ENCODE measurements at regions not wholly inside any gene's neighbourhood (a gene's known extent, or its start where the extent isn't known, plus 50 kb on each side); places are given as distances from the start of the nearest gene placed in this dataset.
"Not testable (repeated sequence)": the region's sequence is repeated elsewhere in the genome, so short reads cannot be mapped to it uniquely, and the experiment has no call there.

DNA sequence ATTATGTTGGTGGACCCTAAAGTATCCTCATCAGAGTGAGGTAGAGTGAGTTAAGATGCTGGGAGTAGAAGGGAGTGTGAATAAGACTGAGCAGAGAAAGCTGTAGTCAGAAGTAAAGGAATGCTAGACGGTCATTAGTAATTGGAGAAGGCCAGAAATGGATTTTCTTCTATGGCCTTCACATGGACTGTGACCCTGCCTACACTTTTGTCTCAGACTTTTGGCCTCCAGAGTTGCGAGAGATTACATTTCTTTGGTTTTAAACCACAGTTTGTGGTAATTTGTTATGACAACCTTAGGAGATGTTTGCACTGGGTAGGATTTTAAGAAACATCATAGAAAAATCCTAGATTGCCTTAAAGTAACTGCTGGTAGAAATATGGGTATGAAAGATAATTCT lies 1267.7 kb upstream of the TMEFF2 start:
- DNase-seq (ENCODE audit: low read depth): no peak

DNA sequence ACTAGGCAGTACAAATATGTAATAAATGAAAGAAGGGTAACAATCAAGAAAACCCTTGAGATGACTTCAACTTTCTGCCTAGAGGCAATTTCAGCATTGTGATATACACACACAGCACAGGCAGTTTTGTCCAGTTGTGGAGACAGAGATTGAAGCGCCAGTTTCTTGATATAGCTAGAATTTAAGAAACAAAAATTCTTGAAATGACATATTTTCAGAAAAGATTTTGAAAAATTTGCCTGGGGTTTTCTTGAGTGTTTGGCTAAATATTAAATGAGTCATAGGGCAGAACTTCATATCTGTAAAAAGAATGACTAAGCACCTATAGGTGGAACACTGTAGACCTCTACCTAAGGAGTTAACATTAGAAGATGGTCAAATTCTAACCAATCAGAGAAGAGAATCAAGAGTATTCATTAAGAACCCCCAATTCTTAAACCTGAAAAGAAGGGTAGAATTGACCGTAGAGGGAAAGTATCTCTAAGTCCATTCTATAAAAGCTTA lies 1266.8 kb upstream of the TMEFF2 start:
- no peak for DNase-seq (ENCODE audit: low read depth)

DNA sequence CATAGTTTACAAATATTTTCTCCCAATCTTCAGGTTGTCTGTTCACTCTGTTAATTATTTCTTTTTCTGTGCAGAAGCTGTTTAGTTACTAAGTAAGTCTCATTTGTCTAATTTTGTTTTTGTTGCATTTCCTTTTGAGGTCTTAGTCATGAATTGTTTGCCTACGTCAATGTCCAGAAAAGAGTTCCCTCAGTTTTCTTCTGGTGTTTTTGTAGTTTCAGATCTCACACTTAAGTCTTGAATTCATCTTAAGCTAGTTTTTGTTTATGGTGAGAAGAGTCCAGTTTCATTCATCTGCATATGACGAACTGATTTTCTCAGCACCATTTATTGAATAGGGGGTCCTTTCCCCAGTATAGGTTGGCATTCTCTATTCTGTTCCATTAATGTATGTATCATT lies 1252.2 kb upstream of the TMEFF2 start:
- DNase-seq (ENCODE audit: low read depth): no peak

DNA sequence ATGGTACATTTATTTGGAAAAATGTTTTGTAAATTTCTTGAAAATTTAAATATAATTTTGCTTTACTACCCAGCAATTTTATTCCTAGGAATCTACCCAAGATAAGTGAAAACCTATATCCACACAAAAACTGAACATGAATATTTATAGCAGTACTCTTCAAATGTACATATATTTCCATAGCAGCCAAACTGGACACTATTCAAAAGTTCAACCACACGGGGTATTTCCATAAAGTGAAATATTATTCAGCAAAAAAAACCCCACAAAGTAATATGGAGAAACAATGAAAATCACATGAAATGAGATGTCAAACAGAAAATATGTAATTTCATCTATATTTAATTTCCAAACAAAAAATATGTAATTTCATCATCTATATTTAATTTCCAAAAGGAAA lies 1247.6 kb upstream of the TMEFF2 start:
- DNase-seq (ENCODE audit: low read depth): no peak

DNA sequence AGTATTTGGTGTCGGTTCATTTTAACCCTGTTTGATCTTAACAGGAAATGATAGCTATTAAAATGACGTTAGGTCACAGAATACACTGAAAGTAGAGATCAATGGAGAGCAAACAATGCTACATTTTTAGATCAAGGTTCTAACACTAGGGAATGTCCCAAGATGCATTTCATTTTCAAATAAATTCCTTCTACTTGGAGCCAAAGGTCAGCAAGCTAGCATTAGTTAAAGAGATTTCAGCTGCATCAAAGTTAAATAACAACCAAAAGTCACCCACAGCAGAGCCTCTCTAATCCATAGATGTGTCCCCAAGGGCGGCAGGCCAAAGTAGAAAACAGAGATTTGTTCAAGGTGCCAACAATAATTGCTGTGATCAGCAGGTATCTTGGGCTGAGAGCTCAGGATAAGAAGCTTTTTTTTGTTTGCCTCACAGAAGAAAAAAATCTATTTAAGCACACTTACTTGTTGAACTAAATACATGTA lies 1233.6 kb upstream of the TMEFF2 start:
- DNase-seq (ENCODE audit: low read depth): no peak

DNA sequence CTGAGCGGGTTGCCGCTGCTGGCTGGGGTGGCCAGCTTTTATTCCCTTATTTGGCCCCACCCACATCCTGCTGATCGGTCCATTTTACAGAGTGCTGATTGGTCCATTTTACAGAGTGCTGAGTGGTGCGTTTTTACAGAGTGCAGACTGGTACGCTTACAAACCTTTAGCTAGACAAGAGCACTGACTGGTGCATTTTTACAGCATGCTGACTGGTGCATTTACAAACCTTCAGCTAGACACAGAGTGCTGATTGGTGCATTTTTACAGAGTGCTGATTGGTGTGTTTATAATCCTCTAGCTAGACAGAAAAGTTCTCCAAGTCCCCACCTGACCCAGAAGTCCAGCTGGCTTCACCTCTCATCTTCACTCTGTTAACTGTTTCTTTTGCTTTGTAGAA lies 1217.6 kb upstream of the TMEFF2 start:
- DNase-seq (ENCODE audit: low read depth): not testable (repeated sequence)

DNA sequence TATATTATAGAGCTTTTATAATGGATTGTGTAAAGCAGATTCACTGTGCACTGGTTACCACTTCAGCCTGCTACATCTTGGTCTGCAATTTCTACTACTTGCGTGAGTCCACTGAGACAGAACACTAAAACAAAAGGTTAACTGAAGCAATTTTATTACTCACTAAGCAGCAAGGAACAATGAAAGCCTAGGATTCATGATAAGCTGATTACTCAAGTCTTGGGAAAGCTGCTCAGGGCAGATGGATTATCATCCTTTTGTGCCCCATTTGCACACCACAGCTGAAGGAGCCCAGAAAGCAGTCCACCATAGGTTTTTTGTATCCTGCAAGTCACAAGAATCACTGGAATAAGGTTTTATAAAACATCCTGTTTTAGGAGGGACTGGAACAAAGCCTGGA lies 1215.2 kb upstream of the TMEFF2 start:
- no peak for DNase-seq (ENCODE audit: low read depth)

DNA sequence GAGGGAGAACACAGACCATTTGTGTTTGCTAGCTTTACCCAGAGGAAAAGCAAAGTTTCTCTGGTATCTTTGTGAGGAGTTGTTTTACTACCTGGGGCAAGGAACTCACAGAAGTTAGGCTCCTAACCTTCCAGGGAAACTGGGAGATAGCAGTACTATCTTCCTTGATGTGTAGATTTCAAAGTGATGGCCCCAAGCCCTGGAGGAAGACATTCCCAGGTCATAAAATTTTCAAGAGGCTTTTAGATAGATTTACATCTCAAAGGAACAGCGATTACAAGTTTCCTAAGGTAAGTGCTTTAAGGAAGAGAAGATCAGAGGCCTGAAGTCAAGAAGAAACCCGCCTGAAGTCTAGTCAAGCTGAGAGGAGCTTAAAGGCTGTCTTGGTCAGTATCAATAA lies 1187.8 kb upstream of the TMEFF2 start:
- DNase-seq (ENCODE audit: low read depth): no peak

DNA sequence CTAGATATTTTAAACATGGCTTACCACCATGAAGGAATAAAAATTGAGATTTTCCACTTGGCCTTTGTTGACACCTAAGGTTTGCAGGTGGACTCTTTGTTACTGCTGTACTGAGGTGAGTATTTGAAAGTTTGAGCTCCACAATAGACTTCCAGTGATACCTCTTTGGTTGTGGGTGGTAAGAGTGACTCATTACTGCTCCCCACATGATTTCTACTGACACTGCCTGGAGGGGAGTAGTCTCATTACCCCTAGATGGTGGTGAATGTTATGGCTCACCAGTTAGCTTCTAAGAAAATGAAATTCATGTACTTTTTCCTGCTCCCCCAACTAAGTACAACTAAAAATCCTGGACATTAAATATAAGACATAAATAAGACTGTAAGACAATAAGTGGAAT lies 1183.1 kb upstream of the TMEFF2 start:
- DNase-seq (ENCODE audit: low read depth): no peak

DNA sequence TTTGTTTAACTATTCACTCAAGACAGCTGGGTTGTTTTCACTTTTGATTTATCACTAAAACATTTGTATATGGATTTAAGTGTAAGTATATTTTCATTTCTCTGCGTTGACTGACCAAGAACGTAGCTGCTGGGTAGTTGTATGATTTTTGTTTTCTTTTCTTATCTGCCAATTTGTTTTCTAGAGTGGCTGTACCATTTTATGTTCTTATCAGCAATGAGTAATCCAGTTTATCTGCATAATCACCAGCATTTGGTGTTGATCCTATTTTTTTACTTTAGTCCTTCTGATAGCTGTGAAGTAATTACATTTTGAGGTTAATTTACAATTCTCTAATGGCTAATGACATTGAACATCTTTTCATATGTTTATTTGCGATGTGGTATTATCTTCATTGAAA lies 1178.4 kb upstream of the TMEFF2 start:
- no peak for DNase-seq (ENCODE audit: low read depth)

DNA sequence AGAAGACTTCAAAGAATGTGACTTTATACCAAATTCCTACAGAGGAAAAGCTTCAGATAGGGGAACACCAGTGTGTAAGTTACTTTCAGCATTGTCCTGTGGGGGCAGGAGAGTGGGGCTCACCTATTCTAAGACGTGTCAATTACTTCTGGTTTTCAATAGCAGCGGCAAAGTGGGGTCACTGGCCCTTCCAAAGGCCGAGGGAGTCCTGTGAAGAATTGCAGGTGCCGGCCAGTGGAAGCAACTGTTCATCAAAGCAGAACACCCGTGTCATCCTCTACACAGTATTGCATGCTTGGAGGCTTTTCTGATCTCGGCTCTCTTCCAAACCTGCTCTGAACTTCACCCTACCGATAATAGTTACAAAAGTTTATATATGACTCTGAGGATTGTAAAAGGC lies 1176.5 kb upstream of the TMEFF2 start:
- no peak for DNase-seq (ENCODE audit: low read depth)

DNA sequence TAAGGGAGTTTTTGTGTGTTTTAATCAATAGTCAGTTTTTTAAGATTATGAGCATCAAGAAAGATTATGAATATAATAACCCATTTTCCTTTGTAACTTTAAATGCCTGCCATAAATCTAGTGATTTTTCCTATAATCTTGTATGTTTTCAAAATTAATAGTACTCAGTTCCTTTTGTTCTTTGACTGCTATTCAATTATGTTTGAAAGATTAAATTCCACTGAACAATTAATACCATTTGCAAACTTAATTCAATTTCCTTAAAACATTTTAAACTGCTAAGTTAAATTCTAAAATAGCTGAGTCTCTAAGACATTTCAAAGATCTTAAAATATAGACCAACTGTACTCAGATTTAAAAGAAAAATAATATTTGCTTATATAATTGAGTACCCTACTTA lies 1173.9 kb upstream of the TMEFF2 start:
- DNase-seq (ENCODE audit: low read depth): no peak

DNA sequence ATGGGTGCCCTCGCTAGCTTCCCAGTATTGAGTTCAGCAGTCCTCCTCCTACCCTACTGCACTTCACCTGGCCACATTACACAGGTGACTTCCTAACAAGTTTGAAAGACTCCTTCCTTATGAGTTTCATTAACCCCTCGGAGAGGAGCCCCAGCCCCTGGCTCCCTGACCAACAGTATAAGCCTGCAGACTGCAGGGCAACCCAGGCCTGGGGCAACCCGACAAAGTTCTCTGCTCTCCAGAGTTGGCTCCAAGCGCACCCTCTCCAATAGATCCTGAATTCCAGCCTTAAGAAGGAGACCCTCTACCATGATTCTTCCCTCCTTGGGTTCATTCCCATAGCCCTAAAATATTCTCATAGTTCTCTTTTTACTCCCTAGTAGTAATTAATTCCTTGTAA lies 1162.8 kb upstream of the TMEFF2 start:
- no peak for DNase-seq (ENCODE audit: low read depth)

DNA sequence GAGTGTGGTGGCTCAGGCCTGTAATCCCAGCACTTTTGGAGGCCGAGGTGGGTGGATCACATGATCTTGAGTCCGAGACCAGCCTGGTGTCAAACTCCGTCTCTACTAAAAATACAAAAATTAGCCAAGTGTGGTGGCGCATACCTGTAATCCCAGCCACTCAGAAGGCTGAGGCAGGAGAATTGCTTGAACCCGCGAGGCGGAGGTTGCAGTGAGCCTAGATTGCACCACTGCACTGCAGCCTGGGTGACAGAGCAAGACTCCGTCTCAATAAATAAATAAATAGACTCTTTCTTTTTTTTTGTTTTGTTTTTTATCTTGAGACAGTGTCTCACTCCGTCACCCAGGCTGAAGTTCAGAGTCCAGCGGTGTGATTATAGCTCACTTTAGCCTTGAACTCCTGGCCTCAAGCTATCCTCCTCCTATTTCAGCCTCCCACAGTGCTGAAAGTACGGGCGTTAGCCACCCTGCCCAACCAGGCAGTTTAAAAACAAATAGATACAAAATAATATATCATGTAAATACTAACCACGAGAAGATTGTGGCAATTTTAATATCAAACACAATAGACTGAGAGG lies 1158.0 kb upstream of the TMEFF2 start:
- DNase-seq (ENCODE audit: low read depth): not testable (repeated sequence)

DNA sequence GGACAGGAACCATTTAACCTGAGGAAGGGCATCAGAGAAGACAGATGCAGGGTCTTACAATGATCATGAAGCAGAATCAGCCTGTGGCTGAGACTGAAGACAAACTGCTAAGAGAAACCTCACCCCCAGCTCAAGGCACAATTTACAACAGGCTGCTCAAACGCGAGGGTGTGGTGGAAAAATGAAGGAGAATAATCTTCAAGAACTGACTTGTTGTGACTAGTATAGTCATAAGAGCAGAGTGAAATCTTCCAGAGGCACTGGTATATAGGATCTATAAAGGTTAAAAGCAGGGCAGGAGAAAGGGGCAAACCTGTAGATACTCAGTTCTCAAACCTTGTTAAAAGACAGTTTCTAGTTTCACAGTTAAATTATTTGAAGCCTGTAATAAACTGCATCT lies 1155.8 kb upstream of the TMEFF2 start:
- no peak for DNase-seq (ENCODE audit: low read depth)

DNA sequence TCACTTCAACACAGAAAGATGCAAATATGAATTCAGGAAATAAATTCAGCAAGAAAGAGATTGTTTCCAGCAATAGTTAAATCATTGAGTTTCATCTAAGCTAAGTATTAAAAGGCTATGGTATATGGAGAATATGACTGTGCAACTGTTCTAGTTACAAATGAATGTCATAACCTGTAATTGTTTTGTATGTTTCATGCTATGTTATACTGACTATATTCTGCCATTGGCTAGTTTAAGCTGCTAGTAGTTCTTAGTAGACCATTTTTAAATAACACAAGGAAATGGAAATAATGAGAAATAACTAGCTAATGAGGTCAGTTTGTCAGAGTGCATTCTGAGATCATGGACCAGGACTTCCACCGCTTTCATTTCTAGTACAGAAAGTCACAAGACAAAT lies 1154.9 kb upstream of the TMEFF2 start:
- no peak for DNase-seq (ENCODE audit: low read depth)

DNA sequence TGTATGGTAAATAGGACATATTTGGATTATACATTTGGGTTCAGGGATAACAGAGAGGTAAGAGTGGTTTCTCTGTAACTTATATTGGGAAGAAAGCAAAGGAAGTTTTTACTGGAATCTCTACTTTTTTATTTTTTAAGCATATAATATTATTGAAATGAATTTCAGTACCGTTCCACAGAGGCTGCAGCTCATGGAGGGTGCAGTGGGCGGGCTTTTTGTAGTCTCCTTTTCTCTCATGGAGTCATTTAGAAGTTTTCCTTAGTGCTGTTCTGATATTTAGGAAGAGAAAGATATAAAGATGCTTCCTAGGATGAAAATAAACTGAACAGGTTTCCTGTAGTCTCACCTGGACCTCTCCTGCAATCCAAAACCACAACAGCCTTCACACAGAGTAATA lies 1153.3 kb upstream of the TMEFF2 start:
- DNase-seq (ENCODE audit: low read depth): no peak

DNA sequence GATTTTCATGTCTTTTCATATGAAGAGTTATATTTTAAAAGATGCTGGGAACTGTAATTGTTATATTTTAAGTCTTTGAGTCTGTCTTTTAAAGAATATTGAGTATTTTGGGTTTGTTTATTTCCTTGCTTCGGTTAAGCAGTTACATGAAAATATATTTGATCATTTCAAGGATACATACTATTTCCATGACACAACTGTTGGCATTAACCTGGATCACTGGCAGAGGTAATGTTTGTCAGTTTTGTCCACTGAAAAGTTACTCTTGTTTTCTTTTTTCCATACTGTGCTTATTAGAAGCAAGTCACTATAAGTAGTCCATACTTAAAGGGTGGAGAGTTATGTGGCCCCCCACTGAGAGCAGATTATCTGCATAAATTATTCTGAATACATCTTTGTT lies 1142.0 kb upstream of the TMEFF2 start:
- no peak for DNase-seq (ENCODE audit: low read depth)

DNA sequence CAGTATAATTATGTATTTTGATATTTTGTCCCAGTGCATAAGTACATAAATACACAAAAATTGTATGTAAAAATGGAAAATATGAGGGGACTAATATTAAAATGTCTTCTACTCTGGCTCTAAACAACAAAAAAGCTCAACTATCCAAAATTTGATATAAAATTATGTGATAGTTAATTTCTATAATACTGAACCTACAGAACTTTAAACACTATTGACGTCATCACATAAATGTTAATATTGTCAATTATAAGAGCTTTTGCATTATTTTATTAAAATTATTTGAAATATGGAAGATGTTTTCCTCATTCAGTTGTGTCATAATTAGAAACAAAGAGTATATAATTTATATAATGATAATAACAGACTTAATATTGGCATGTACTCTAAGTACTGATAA lies 1139.7 kb upstream of the TMEFF2 start:
- no peak for DNase-seq (ENCODE audit: low read depth)

DNA sequence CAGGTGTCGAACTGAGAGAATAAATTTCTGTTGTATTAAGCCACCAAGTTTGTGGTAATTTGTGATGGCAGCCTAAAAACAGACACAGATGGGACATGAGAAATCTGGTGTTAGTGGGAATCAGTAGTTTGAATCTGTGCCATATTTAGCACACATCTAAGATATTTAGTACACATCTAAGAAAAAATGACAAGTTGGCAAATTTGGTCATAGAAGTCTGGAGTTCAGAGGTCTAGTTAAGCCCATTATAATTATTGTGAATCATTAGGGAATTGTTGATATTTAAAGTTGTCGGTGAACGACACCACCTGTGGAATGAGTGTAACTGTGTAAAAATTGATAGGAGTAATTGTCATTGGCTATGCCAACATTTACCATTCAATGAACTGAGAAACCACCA lies 1138.8 kb upstream of the TMEFF2 start:
- no peak for DNase-seq (ENCODE audit: low read depth)

DNA sequence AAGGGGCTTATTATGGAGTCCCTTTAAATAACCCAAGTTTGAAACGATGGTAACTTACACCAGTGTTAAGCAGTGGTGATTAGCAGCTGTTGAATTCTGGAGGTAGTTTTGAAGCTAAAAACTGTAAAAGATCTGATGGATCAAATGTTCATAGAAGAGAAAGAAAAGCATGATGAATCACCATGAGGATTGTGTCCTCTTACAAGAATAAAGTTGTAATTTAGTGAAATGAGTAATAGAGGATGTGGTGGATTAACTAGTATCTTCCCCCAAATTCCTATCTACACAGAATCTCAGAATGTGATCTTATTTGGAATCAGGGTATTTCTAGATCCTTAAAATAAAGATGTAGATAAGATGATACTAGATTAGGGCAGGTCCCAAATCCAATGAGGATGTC lies 1138.2 kb upstream of the TMEFF2 start:
- no peak for DNase-seq (ENCODE audit: low read depth)

DNA sequence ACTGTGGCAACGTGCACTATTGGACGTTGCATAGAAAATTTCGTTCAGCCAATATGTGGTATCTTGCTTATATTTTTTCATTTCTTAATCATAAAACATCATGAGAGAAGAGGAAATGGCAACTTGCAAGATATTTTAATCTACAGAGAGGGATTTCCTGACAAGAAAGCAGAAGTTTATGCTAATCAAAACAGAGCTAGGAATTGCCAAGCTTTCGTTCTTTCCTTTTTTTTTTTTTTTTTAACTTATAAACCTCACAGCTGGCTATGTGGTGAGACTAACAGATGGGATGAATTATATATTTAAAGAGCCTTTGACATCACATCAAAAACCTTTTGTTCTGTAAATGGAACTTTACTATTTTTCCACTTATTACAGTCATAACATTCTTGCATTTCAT lies 1136.9 kb upstream of the TMEFF2 start:
- DNase-seq (ENCODE audit: low read depth): no peak

DNA sequence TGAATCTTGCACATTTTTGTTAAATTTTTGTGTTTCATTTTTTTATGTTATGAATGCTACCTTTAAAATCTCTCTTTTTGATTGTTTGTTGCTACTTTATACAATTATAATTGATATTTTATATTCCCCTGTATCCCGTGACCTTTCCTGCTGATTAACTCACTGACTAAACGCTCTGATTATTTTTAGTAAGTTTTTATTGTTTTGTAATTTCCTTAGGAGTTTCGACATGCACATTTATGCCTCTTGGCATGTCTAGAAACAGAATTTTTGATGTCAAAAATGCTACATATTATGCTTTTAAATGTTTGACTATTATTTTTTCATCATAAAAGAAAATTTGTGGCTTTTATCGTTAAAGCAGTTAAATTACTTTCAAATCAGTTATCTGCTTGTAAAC lies 1131.6 kb upstream of the TMEFF2 start:
- no peak for DNase-seq (ENCODE audit: low read depth)

DNA sequence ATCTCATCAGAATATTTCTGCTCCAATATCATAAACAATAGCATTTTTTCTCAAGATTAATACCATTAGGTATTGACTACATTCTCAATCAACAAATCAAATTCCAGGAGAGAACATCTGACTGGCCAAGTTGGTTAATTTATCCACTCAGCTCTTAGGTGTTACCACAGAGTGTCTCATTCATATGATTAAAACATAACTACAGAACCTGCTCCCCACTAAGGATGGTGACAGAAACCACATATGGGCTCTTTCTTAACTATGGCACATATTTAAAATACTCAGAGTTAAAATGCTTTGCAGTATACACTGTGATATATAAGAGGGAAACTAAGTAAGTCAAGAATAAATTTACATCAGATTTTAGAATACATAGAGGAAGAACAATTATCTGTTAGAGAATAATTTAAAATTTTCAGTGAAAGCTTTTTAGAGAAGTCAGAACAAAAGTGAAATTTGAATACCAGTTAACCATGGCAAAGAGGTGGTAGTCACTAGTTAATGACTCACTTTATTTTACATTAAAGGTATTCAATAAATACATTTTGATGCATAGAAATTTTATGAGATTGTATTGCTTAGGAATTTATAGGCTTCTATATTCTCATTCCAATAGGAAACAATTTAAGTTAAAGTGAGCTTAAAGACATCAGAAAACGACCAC lies 1120.8 kb upstream of the TMEFF2 start:
- no peak for DNase-seq (ENCODE audit: low read depth)

Measured in activated T-helper 9 cell treated with anti-CD3 and anti-CD28 coated beads, Interleukin-2, amount 50 U/mL, for 16 hours (primary cell).